Neural cell (in vitro differentiated cells): ENCODE measurements at regions not wholly inside any gene's neighbourhood (a gene's known extent, or its start where the extent isn't known, plus 50 kb on each side); places are given as distances from the start of the nearest gene placed in this dataset.

Source experiments
- H2AFZ ChIP-seq: fragments of 200-600, 300-800 bp; sonication (generic), shearing (Covaris generic); 2 replicates; pipeline ENCODE4 v1.6.0; 2014; ENCODE audit warnings: low read depth, mild to moderate bottlenecking, antibody characterized with exemption, low read length, moderate library complexity
- H3F3A ChIP-seq: fragments of 200-600 bp; shearing (Covaris generic); 2 replicates; pipeline ENCODE4 v1.6.1; 2016; ENCODE audit warnings: mild to moderate bottlenecking, moderate library complexity, mixed read lengths, antibody characterized with exemption, low read length; ENCODE audit not compliant: insufficient read depth, poor library complexity, severe bottlenecking
- H3K27ac ChIP-seq: fragments of 200-600, 300-800 bp; sonication (generic), shearing (Covaris generic); 2 replicates; pipeline ENCODE4 v1.5.1; 2014; ENCODE audit warnings: mild to moderate bottlenecking, low read length, moderate library complexity
- H3K27me3 ChIP-seq: fragments of 300-800, 200-600 bp; sonication (generic), shearing (Covaris generic); 2 replicates; pipeline ENCODE4 v1.6.0; 2014; ENCODE audit warnings: mild to moderate bottlenecking, low read depth, low read length, moderate library complexity; ENCODE audit not compliant: insufficient read depth
- H3K36me3 ChIP-seq: fragments of 300-800, 200-600 bp; sonication (generic), shearing (Covaris generic); 2 replicates; pipeline ENCODE4 v1.5.1; 2014; ENCODE audit warnings: mild to moderate bottlenecking, antibody characterized with exemption, low read length, moderate library complexity; ENCODE audit not compliant: insufficient read depth
- H3K4me2 ChIP-seq: fragments of 300-800, 200-600 bp; sonication (generic), shearing (Covaris generic); 2 replicates; pipeline ENCODE4 v1.6.0; 2014; ENCODE audit warnings: mild to moderate bottlenecking, low read length
- H3K4me3 ChIP-seq: fragments of 300-800, 200-600 bp; sonication (generic), shearing (Covaris generic); 2 replicates; pipeline ENCODE4 v1.5.1; 2014; ENCODE audit warnings: mild to moderate bottlenecking, low read length, moderate library complexity
- H3K79me2 ChIP-seq: fragments of 200-600 bp; shearing (Covaris generic); replicated peaks from 2 replicates; pipeline ENCODE4 v1.6.0; 2014; ENCODE audit warnings: mild to moderate bottlenecking, low read length, moderate library complexity; ENCODE audit not compliant: insufficient read depth
- H3K9ac ChIP-seq: fragments of 300-800, 200-600 bp; sonication (generic), shearing (Covaris generic); 2 replicates; pipeline ENCODE4 v1.6.1; 2016; ENCODE audit warnings: mild to moderate bottlenecking, low read length, mixed read lengths
- H3K9me2 ChIP-seq: fragments of 200-600 bp; shearing (Covaris generic); 2 replicates; pipeline ENCODE4 v1.6.1; 2016; ENCODE audit warnings: mild to moderate bottlenecking, low read length, mixed read lengths; ENCODE audit not compliant: insufficient read depth
- H3K9me3 ChIP-seq: fragments of 200-600, 300-800 bp; sonication (generic), shearing (Covaris generic); 2 replicates; pipeline ENCODE4 v1.6.1; 2016; ENCODE audit warnings: mild to moderate bottlenecking, mixed run types, low read length, moderate library complexity, mixed read lengths
- H4K20me1 ChIP-seq: fragments of 200-600 bp; shearing (Covaris generic); 2 replicates; pipeline ENCODE4 v1.6.1; 2016; ENCODE audit warnings: mild to moderate bottlenecking, mixed run types; ENCODE audit not compliant: insufficient read depth
- EP300 ChIP-seq: fragments of 450-650 bp; conservative IDR thresholded peaks from 2 replicates; pipeline ENCODE4 v1.6.1; 2014; ENCODE audit warnings: antibody characterized with exemption, mild to moderate bottlenecking, moderate library complexity; ENCODE audit not compliant: poor library complexity, severe bottlenecking
- EZH2 ChIP-seq: fragments of 200-600, 300-800 bp; shearing (Covaris generic), sonication (generic); IDR thresholded peaks from 2 replicates; pipeline ENCODE4 v1.6.1; 2014; ENCODE audit warnings: antibody characterized with exemption, low read length, borderline replicate concordance, mild to moderate bottlenecking; ENCODE audit not compliant: insufficient read depth, poor library complexity, severe bottlenecking
- MXI1 ChIP-seq: fragments of 450-650 bp; conservative IDR thresholded peaks from 2 replicates; pipeline ENCODE4 v1.6.1; 2014; ENCODE audit warnings: antibody characterized with exemption, mild to moderate bottlenecking; ENCODE audit not compliant: poor library complexity, severe bottlenecking
- POLR2AphosphoS5 ChIP-seq: IDR thresholded peaks from 2 replicates; pipeline ENCODE4 v1.6.1; 2012
- RAD21 ChIP-seq: fragments of 450-650 bp; conservative IDR thresholded peaks from 2 replicates; pipeline ENCODE4 v1.6.1; 2014; ENCODE audit warnings: antibody characterized with exemption, mild to moderate bottlenecking, moderate library complexity
- SMC3 ChIP-seq: fragments of 450-650 bp; conservative IDR thresholded peaks from 2 replicates; pipeline ENCODE4 v1.6.1; 2014; ENCODE audit warnings: antibody characterized with exemption, mild to moderate bottlenecking, moderate library complexity; ENCODE audit not compliant: poor library complexity
- TAF1 ChIP-seq: IDR thresholded peaks from 2 replicates; pipeline ENCODE4 v1.6.1; 2012; ENCODE audit warnings: low read depth
- TF ChIP-seq, protein P1 (sequence below): fragments of 450-650 bp; IDR thresholded peaks from 2 replicates; pipeline ENCODE4 v1.5.1; 2014; ENCODE audit warnings: antibody characterized with exemption, mild to moderate bottlenecking, moderate library complexity; ENCODE audit not compliant: poor library complexity, severe bottlenecking
- TF ChIP-seq, protein P2 (sequence below): IDR thresholded peaks from 2 replicates; pipeline ENCODE4 v1.6.1; 2012; ENCODE audit warnings: borderline replicate concordance

DNA sequence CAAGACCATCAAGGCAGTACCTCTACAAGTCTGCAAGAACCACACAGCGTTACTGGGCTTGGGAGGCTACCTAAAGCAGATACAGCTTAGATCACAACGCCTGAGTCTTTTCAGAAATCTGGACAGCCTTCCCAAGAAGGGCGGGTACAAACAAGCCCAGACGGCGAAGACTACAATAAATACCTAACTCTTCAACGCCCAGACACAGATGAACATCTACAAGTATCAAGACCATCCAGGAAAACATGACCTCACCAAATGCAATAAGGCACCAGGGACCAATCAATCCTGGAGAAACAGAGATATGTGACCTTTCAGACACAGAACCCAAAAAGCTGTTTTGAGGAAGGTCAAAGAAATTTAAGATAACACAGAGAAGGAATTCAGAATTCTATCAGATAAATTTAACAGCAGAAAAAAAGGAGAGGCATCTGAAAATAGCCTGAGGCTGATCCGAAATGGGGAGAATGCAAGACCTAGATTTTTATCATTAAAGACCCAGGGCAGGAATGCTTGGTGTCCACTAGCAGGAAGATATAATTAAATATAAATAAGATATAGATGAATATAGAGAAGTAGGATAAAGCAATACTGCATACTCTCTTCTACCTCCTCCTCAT is 131.7 kb upstream of the COL21A1 start:
- Histone ChIP-seq H3F3A (no peaks in the 10 kb centered on the region), H4K20me1 (no peaks in the 10 kb centered on the region), H3K27me3 (no peaks in the 10 kb centered on the region), H3K79me2 (no peaks in the 10 kb centered on the region), H2AFZ (no peak overlapping the region), H3K4me3 (no peak overlapping the region), H3K36me3 (no peaks in the 10 kb centered on the region), H3K9me3 (no peaks in the 10 kb centered on the region), H3K9ac (no peak overlapping the region), H3K27ac (no peak overlapping the region), H3K4me2 (no peak overlapping the region), H3K9me2 (no peaks in the 10 kb centered on the region)
- TF ChIP-seq SMC3 (no peak), POLR2AphosphoS5 (no peak), RAD21 (no peak)

DNA sequence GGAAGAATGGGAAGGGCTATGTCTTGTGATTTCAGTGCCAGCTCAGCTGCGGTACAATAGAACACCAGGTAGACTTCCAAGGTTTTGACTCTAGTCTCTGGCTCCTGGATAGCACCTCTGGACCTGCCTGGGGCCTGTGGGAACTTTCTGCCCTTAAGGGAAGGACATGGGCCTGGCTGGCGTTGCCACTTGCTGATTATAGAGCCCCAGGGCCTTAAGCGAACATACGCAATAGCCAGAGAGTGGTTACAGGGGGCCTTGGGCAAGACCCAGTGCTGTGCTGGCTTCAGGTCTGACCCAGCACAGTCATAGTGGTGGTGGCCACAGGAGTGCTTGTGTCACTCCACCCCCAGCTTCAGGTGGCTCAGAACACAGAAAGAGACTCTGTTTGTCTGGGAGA is 131.1 kb upstream of the COL21A1 start:
- no peak overlapping the region for H3K4me3 ChIP-seq
- H3K79me2 ChIP-seq: no peaks in the 10 kb centered on the region
- no peaks in the 10 kb centered on the region for H3K9me2 ChIP-seq
- H3K4me2 ChIP-seq: no peak overlapping the region
- H2AFZ ChIP-seq: no peak overlapping the region
- H3K27me3 ChIP-seq: no peaks in the 10 kb centered on the region
- no peak overlapping the region for H3K27ac ChIP-seq
- H4K20me1 ChIP-seq: no peaks in the 10 kb centered on the region
- no peaks in the 10 kb centered on the region for H3K36me3 ChIP-seq
- H3K9ac ChIP-seq: no peak overlapping the region
- H3K9me3 ChIP-seq: no peaks in the 10 kb centered on the region
- H3F3A ChIP-seq: no peaks in the 10 kb centered on the region
- TF ChIP-seq EP300 (no peak), MXI1 (no peak), POLR2AphosphoS5 (no peak), EZH2 (no peak), RAD21 (no peak), TAF1 (no peak), SMC3 (no peak)
- TF ChIP-seq, protein P1, sequence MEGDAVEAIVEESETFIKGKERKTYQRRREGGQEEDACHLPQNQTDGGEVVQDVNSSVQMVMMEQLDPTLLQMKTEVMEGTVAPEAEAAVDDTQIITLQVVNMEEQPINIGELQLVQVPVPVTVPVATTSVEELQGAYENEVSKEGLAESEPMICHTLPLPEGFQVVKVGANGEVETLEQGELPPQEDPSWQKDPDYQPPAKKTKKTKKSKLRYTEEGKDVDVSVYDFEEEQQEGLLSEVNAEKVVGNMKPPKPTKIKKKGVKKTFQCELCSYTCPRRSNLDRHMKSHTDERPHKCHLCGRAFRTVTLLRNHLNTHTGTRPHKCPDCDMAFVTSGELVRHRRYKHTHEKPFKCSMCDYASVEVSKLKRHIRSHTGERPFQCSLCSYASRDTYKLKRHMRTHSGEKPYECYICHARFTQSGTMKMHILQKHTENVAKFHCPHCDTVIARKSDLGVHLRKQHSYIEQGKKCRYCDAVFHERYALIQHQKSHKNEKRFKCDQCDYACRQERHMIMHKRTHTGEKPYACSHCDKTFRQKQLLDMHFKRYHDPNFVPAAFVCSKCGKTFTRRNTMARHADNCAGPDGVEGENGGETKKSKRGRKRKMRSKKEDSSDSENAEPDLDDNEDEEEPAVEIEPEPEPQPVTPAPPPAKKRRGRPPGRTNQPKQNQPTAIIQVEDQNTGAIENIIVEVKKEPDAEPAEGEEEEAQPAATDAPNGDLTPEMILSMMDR: no peak
- TF ChIP-seq, protein P2, sequence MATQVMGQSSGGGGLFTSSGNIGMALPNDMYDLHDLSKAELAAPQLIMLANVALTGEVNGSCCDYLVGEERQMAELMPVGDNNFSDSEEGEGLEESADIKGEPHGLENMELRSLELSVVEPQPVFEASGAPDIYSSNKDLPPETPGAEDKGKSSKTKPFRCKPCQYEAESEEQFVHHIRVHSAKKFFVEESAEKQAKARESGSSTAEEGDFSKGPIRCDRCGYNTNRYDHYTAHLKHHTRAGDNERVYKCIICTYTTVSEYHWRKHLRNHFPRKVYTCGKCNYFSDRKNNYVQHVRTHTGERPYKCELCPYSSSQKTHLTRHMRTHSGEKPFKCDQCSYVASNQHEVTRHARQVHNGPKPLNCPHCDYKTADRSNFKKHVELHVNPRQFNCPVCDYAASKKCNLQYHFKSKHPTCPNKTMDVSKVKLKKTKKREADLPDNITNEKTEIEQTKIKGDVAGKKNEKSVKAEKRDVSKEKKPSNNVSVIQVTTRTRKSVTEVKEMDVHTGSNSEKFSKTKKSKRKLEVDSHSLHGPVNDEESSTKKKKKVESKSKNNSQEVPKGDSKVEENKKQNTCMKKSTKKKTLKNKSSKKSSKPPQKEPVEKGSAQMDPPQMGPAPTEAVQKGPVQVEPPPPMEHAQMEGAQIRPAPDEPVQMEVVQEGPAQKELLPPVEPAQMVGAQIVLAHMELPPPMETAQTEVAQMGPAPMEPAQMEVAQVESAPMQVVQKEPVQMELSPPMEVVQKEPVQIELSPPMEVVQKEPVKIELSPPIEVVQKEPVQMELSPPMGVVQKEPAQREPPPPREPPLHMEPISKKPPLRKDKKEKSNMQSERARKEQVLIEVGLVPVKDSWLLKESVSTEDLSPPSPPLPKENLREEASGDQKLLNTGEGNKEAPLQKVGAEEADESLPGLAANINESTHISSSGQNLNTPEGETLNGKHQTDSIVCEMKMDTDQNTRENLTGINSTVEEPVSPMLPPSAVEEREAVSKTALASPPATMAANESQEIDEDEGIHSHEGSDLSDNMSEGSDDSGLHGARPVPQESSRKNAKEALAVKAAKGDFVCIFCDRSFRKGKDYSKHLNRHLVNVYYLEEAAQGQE: no peak

DNA sequence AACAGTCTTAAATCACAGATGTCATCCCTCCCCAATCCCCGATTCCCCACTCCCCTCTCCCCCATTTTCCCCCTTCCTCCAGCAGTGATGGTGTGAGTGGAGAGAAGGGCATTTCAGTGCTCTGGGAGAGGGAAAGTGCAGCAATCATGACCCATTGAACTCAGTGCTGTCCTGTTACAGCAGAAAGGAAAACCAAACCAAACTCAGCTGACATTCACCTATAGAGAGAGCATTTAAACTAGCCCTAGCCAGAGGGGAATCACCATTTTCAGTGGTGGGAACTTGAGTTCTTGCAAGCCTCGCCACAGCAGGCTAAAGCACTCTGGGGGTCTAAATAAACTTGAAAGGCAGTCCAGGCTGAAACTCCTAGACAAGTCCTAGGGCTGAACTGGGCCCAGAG is 129.9 kb upstream of the COL21A1 start:
- Histone ChIP-seq H3K27ac (no peak overlapping the region), H3K27me3 (no peaks in the 10 kb centered on the region), H3K9me3 (no peaks in the 10 kb centered on the region), H3K4me3 (no peak overlapping the region), H3K79me2 (no peaks in the 10 kb centered on the region), H2AFZ (no peak overlapping the region), H3K9ac (no peak overlapping the region), H3F3A (no peaks in the 10 kb centered on the region), H3K4me2 (no peak overlapping the region), H4K20me1 (no peaks in the 10 kb centered on the region), H3K9me2 (no peaks in the 10 kb centered on the region), H3K36me3 (no peaks in the 10 kb centered on the region)
- TF ChIP-seq RAD21: no peak
- TF ChIP-seq, protein P2: no peak
- TF ChIP-seq TAF1: no peak
- TF ChIP-seq, protein P1: no peak
- TF ChIP-seq EZH2: no peak
- no peak for TF ChIP-seq MXI1
- no peak for TF ChIP-seq EP300
- TF ChIP-seq SMC3: no peak
- no peak for TF ChIP-seq POLR2AphosphoS5
